Umbilical cord (tissue), 1 donor: ENCODE measurements at regions not wholly inside any gene's neighbourhood (a gene's known extent, or its start where the extent isn't known, plus 50 kb on each side); places are given as distances from the start of the nearest gene placed in this dataset.

Experiments used
- DNase-seq: peaks from one replicate; pipeline ENCODE4 v3.0.0-alpha.2; 2015; ENCODE audit warnings: low spot score

DNA sequence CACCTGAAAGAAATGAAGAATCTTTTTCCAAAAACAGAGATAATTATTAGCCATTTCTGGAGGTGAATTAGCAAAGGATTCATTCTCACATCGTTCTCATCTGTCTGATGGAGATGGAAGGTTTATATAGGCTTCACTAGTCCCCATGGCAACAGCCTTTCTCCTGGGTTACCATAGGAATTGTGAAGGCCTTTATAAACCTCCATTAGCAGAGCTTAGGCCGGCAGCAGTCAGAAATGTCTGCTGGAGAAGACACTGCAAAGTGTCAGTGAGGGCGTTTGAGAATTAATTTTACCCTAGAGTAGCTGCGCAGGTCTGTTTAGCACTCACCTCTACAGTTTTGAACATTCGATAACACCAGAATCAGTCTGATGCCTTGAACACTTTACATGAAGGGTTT, 290.4 kb upstream of the NR4A3 start:
- no peak for DNase-seq

DNA sequence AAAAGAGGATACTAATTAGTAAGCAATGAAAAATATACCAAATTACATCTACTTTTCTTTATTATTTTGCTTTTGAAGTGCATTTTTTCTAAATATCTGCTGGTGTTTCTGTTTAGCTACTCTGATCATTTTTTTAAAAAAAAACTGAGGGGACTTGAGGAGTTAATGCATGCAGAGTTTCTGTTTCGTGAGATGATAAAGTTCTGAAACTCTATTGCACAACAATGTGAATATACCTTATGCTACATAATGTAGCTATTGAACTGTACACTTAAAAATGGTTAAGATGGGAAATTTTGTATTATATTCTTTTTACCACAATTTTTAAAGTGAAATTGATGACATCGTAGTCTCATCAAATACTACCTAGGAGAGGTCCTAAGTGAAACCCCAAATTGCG, 288.3 kb upstream of the NR4A3 start:
- no peak for DNase-seq

DNA sequence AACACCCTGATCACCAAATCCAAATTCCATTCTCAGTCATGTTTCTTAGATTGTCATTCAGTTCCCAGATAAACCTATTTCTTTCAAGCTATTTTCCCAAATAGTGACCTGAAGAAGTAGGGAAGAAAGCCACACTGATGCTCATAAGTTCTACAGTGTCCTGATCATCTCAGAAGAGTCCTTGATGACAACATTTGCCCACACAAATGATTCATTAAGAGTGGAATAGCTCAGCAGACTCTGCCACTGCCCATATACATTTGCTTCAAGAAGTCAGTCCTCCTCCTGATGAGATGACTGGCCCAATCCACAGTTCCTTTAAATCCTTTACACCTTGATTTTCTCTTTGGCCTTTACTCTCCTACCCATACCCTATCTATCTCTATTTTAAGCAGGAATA, 283.7 kb upstream of the NR4A3 start:
- no peak for DNase-seq

DNA sequence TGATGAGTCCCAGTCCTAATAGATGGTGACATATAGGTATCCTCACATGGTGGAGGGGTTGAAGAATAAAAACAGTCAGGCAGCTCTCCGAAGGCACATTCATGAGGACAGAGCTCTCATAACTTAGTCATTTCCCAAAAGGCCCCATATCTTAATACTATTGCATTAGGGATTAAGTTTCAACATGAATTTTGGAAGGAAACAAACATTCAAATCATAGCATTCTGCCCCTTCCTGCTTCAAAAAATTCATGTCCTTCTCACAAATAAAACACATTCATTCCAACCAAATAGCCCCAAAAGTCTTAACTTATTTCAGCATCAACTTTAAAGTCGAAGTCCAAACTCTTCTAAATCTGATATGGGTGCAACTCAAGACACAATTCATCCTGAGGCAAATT, 277.2 kb upstream of the NR4A3 start:
- no peak for DNase-seq

DNA sequence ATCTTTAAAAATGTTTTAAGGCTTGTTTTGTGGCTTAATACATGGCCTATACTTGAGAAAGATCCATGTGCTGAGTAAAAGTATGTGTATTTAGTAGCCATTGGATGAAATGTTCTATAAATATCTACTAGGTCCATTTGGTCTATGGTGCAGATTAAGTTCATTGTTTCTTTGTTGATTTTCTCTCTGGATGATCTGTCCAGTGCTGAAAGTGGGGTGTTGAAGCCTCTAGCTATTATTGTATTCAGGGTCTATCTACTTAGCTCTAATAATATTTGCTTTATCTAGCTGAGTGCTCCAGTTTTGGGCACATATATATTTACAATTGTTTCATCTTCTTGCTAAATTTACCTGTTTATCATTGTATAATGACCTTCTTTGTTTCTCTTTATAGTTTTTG, 272.2 kb upstream of the NR4A3 start:
- DNase-seq: no peak

DNA sequence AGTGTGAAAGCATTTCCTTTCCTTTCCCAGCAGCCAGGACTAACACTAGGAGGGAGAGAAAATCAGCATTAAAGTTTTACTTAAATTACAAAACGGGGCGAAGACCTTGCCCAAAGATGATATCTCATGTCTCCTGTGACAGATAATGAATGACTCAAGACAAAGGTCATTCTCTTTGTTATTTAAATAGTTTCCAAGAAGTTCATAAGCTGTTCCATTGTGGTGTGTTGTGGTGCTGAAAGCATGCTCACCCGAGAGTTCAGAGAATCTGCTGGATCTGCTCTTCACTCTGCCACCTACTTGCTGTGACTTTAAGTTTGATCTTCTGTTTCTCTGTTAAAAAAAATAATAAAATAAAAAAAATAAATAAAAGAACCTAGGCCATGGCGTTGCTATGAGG, 265.9 kb upstream of the NR4A3 start:
- no peak for DNase-seq

DNA sequence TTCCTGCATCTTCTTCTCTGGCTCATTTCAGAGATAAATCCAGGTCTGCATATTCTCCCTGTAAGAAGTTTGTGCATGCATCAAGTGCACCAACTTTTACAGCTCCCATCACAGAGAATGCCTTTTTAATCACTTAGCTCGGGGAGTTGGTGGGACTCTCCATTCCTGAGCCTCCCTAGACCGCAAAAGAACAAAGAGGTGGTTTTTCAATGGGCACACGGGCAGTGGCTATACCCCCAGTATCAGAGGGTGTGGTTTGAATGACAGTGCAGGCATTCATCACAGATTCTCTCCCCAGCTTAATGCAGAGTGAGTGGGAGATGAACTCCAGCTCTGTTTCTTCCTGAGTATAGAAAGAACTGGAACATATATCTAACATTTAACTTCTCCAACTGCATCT, 264.7 kb upstream of the NR4A3 start:
- DNase-seq: no peak

DNA sequence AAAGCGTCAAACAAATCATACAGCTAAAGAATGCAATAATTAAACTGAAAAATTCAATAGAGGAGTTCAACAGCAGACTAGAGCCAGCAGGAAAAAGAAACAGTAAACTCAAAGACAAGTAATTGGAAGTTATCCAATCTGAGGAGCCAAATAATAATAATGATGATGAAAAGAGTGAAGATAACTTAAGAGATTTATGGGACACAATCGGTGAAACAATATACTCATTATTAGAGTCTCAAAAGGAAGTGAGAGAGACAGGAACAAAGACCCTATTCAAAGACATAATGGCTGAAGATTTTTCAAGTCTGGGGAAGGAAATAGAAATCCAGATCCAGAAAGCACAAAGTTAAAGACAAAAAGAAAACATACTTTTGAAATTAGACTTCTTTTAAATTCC, 263.9 kb upstream of the NR4A3 start:
- no peak for DNase-seq

DNA sequence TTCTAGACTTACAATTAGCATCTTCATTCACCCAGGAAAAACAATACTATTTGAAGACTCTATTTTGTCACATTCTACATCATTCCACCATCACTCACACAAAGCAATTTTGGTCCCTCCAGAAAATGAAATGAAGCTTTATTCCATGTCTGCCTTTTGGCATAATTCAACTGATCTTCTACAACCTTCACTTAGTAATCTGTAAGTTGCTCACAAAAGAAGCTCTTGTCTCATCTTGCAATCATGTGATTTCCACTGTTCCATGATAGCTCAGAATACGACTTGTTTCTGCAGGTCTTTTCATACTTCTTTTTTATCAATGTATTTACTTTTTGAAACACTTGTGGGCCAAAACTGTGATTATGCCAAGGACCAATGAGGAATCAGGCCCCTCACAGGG, 261.9 kb upstream of the NR4A3 start:
- DNase-seq: no peak

DNA sequence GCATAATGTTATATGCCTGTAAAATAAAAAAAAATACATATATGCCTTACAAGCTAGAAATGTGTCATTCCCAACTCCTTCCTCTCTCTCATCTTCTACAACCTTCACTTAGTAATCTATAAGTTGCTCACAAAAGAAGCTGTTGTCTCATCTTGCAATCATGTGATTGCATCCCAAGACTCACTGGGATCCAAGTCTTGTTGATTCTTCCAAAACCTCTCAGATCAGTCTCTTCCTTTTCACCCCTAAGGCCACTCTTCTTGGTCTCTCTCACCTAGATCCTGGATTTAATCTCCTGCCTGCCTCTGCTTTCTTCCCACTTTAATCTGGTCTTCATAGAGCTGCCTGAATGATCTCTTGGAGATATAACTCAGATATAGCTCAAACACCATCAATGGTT, 261.1 kb upstream of the NR4A3 start:
- DNase-seq: no peak

DNA sequence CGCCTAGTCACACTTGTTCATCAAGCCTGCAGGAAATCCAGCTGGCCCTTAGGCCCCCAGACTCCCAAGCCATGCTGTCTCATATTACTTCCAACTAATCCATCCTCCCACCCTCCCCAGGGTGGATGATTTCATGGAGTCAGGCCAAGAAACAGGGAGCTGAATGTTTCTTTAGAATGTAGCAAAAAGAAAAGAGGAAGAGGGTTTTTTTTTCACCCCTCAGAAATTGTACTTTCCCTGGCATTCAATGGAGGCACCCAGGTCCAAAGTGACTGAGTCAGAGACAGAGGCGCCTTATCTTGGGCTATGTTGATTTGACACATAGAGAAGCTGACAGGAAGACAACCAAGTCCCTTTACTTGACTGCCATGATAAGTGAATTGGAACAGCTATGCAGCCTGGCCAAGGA, 260.2 kb upstream of the NR4A3 start:
- no peak for DNase-seq

DNA sequence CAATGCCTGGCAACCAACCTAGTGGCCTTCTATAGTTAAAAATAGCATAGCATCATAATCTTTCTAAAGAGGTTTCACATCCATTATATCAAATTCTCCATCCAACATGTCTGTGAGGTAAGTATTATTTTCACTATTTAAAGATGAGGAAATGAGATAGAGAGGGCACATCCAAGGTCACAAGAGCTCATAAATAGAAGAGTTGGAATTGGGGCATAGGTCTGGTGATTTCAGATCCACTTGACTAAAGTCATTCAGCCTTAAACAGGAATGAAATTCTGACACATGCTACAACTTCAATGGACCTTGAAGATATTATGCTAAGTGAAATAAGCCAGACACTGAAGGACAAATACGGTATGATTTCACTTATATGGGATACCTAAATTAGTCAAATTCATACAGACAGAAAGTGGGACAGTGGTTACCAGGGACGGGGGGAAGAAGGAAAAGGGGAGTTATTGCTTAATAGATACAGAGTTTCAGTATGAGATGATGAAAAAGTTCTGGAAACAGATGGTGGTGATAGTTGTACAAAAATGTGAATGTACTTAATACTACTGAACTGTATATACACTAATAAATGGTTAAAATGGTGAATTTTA, 259.6 kb upstream of the NR4A3 start:
- no peak for DNase-seq

DNA sequence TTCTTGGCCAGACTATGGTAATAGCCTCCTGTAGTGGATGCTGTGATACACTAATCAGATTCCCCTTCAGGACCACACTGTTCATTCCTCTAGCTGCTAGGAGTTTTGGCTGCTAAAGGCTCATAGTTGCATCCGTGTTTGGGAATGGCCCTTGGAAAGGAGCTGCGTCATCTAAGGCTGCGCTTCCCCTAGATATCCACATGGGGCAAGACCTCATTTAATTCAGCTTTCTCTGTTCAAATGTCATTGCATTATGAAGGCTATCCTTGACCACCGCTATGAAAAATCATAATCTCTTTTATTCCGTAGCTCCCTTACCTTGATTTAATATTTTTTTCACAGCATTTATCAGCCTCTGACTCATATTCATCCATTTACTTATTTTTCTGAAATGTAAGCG, 258.3 kb upstream of the NR4A3 start:
- no peak for DNase-seq

DNA sequence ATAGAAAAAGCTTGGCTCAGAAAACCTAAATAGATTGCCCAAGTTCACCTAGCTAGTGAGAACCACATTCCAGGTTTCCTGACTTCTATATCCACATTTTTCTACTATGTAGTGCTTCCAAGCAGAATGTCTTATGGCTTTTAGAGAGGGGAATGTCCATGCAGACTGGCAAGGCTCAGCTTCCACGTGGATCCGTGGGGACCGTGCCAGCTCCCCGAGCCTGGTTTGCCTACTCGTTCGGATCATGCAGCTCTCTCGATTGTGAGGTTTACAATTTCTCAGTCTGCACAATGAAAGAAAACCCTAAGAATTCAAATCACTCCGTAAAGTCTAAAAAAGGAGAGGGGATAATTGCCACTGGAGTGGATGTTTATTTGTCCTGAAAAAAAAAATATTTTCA, 256.5 kb upstream of the NR4A3 start:
- DNase-seq: no peak

DNA sequence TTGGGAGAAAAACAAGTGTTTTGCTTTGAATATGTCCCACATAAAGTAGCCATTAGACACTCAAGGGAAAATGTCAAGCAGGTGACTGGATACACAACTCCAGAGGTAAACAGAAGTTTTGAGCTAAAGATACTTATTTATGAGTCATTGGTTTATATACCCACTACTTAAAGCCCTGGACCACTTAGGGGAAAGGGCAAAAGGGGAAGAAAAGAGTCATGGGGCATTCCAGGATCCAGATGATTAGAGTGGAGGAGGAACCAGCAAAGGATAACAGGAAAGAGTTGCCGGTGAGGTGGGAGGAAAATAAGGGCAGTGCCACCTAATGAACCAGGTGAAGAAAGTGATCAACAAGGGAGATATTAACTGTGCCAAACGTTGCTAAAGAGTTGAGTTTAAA, 254.2 kb upstream of the NR4A3 start:
- DNase-seq: no peak

DNA sequence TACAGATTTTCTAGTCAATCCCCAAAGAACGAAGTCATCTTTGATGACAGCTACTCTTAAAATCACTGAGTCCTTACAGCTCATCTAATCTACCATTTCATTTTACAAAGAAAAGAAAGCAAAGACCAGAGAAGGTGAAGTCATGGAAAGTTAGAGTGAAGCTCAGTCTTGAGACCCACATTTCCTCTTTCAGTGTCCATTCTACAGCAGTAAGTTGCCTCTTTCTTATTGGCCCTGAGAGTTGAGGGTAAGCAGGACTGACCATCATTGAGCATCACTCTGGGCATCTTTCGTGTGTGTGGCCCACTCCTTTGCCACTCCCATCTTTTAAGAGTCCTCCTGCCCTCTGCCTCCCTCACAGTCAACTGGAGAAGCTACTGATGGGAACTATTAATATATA, 251.8 kb upstream of the NR4A3 start:
- DNase-seq: no peak

DNA sequence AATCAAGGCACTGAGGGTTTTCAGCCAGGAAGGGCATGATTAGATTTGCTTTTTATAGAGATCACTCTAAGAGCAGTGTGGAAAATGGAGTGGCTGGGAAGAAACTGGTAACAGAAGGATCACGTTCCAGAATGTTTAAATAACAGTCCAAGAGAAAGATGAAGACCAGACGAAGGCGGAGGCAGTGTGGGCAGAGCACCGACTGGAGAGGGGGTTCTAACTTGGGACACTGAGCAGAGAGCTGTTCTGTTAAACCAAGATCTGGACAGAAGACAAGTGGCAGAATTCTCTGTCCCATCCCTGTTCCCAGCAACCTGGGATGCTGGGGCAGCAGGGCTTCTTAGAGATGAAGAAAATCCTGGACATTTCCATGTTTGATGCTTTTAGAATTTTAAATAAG, 249.1 kb upstream of the NR4A3 start:
- DNase-seq: no peak

DNA sequence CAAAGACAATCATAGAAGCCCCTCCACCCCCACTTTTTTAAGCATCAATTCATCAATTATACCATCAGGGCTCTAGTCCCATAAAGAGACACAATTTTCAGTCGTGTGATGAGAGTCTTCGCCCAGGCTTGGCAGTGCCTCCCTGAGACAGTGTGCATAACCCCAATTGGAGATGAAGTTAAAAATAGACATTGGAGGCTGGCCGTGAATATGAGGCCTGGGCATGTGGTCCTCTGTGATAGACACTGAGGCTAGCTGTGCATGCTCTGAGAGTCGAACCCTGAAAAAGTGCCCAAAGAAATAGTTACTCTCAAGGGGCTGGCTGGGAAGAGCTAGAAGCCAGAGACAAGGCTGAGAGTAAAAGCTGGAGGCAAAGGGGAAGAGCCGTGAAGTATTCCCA, 248.6 kb upstream of the NR4A3 start:
- no peak for DNase-seq

DNA sequence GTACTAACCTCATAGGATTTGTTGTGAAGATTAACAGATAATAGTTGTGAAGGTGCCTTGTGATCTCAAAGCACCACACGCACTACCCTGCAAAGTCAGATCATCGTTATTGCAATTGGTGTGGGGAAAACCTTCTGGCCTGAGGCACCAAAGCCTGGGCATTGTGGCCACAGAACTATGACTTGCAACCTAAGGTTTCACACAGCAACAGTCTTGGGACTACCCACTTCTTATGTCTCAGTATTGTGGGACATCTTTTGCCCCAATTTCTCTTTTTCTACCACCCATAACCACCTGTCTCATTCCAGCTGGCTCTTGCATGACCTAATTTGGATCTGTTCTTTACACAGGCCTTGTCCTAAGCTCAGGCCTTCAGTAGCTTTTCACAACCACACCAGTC, 247.8 kb upstream of the NR4A3 start:
- DNase-seq: no peak

DNA sequence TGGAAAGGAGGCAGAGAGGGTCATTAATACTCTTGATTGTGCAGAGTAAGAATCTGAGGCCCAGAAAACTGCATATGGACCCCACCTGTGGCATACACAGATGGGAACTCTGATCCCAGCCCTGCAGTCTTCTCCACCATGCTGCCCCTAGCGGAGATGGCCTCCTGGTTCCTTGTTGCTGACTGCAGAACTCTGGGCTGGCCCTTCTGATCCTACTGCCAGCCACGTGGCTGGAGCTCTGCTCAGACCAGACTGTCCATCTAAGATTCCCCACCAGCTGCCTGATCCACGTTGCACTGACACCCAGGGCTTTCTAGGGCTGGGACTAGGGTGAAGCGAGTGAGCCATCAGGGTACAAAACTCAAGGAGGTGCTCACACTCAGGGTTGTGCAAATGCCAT, 245.7 kb upstream of the NR4A3 start:
- no peak for DNase-seq

DNA sequence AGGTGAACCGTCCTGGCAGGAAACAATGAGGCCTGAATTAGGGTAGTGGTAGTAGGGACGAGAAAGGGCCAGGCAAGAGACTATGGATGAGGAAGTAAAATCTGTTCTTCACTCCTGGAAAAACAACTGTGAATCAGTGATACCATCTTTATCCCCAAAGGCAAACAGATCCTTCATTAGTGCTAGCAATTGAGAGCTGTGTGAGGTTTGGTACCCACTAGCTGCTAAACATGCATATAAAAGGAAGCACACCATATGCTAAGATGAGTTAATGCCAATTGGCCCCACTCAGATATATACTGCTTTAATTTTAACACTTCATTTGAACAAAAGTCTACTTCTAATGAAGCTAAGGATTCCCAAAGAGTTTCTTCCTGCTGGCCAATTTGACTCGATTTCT, 244.8 kb upstream of the NR4A3 start:
- no peak for DNase-seq

DNA sequence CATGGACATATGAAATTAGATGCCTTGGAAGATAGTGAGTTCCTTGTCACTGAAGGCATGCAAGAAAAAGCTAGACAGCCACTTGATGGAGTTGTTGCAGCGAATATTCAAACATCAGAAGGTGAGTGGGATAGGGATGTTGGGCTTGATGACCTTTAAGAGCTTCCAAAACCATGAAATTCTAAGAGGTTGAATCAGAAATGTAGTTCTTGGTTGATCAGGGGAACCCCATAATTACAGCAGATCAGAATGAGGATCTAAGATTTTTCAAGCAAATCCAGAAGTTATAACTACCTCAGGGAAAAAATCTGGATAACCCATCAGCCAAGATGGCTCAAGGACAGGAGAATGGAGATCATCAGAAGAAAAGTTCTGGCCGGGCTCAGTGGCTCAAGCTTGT, 244.3 kb upstream of the NR4A3 start:
- DNase-seq: no peak

DNA sequence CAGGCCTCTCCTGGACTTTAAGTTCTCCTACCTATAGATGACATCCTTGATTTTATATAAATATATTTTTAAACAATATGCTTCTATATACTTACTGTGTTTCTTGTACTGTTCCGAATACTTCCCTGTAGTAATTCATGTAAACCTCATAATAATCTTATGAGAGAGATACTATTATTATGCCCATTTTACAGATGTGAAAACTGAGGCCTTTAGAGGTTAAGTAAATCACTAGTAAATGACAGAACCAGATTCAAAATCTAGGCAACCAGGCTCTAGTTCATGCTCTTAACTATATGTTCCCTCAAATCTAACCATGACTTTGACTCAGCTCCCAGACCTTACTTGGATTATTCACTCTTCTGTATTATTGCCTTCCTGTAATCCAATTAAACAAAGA, 243.0 kb upstream of the NR4A3 start:
- no peak for DNase-seq

DNA sequence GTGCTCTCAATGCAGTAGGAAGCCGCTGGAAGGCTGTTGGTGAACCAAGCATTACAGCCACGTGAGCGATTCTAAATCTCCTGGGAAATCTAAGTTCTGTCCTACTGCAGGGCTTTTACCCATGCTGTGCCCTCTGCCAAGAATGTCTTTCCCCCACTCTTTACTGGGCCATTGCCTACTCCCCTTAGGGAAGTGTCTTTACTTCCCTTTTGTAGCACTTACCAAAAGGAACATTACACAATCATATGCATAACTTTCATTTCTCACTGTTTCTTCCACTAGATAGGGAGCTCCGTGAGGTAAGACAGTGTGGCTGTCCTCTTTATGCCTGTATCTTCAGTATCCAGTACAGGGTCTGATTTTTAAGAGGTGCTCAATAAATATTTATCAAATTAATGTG, 241.7 kb upstream of the NR4A3 start:
- DNase-seq: no peak

DNA sequence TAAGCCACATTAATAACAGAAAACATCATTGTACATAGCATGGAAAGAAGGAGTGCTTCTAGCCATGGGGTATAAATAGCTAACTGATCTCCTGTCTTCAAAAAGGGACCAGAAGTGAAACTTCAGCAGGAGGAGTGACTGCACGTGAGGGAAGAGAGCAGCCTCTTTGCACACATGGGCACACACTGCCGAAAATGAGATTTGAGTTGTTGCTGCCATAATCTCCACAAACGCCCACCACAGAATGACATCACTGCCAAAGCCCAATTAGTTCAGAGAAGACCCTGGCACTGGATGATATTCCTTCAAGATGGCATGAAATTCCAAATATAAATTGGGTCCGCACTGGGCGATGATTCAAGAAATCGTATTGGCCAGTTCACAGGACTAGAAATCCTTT, 238.9 kb upstream of the NR4A3 start:
- no peak for DNase-seq
